AG04450 (cell line): ENCODE measurements at regions not wholly inside any gene's neighbourhood (a gene's known extent, or its start where the extent isn't known, plus 50 kb on each side); places are given as distances from the start of the nearest gene placed in this dataset.

Experiments
- CTCF ChIA-PET: fragments of 300-600, 350-600 bp; formaldehyde crosslinking; extraction: SDS; loops from one replicate; lab custom pipeline; 2022; ENCODE audit warnings: antibody characterized with exemption, inconsistent platforms; lab: Charles Lee
- POLR2A ChIA-PET: fragments of 350-600 bp; formaldehyde crosslinking; extraction: SDS; loops from one replicate; lab custom pipeline; 2021; ENCODE audit warnings: antibody characterized with exemption, inconsistent platforms; lab: Yijun Ruan, JAX
- DNase-seq: peaks from one replicate; pipeline ENCODE4 v3.0.0-alpha.2; 2011; ENCODE audit warnings: low read depth, low spot score
- H3K27ac ChIP-seq: one replicate; pipeline ENCODE4 v1.5.1; 2012; ENCODE audit warnings: low read depth, low read length, control low read depth
- H3K27me3 ChIP-seq: one replicate; pipeline ENCODE4 v1.6.0; 2012; ENCODE audit warnings: low read length; ENCODE audit not compliant: control insufficient read depth, insufficient read depth
- H3K4me3 ChIP-seq: 2 replicates; pipeline ENCODE4 v1.5.1; 2011; ENCODE audit warnings: mild to moderate bottlenecking, low read depth, low read length, control low read depth
- H3K9me3 ChIP-seq: 2 replicates; pipeline ENCODE4 v1.5.1; 2012; ENCODE audit warnings: low read length; ENCODE audit not compliant: control insufficient read depth, insufficient read depth
- CTCF ChIP-seq: IDR thresholded peaks from 2 replicates; pipeline ENCODE4 v1.5.1; 2011; ENCODE audit warnings: low read depth, low read length, control low read depth, inconsistent platforms

GRCh38 chr6:102885165-102885564, 1491.7 kb downstream of the GRIK2 start:
- Histone ChIP-seq H3K27me3 (no peaks in the 10 kb centered on the region), H3K27ac (no peak overlapping the region), H3K9me3 (peaks cover 8% of the 10 kb centered on the region), H3K4me3 (no peak overlapping the region)
- POLR2A ChIA-PET: no interaction called here
- no peak for TF ChIP-seq CTCF
- CTCF ChIA-PET: no interaction called here
- no peak for DNase-seq

GRCh38 chr6:102853249-102853955, 1459.9 kb downstream of the GRIK2 start:
- H3K27ac ChIP-seq: no peak overlapping the region
- no peak for TF ChIP-seq CTCF
- CTCF ChIA-PET: no interaction called here

GRCh38 chr6:102848796-102849195, 1455.3 kb downstream of the GRIK2 start:
- ChIA-PET CTCF (no interaction called here), POLR2A (no interaction called here)
- Histone ChIP-seq H3K4me3 (no peak overlapping the region), H3K9me3 (no peaks in the 10 kb centered on the region; the same call in 1 of the 2 replicates), H3K27me3 (no peaks in the 10 kb centered on the region), H3K27ac (no peak overlapping the region)
- no peak for DNase-seq
- no peak for TF ChIP-seq CTCF

More at GRCh38 chr6:102853249-102853955, 1459.9 kb downstream of the GRIK2 start:
- Histone ChIP-seq H3K9me3 (no peaks in the 10 kb centered on the region; the same call in 1 of the 2 replicates), H3K4me3 (no peak overlapping the region), H3K27me3 (no peaks in the 10 kb centered on the region)
- DNase-seq: no peak
- POLR2A ChIA-PET: no interaction called here

DNA sequence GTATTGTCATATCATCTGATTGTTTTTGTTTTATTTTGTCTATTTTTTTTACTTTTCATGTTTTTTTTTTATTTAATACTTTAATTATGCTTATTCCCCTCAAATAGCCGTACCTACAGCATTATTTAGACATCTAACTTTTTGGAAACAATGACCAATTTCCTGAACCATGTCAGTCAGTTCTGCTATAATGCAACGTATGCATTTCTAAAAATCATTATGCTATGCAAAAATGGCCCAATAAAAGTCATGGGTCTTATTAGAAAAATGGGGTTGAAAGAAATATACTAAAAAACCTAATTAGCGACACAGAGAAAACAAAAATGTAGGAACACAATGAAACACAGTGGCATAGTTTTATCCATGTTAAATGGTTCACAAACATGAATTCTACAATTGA, 1454.7 kb downstream of the GRIK2 start:
- Histone ChIP-seq H3K27me3 (no peaks in the 10 kb centered on the region), H3K27ac (no peak overlapping the region), H3K9me3 (no peaks in the 10 kb centered on the region; the same call in 1 of the 2 replicates), H3K4me3 (no peak overlapping the region)
- no peak for TF ChIP-seq CTCF
- ChIA-PET CTCF (no interaction called here), POLR2A (no interaction called here)
- DNase-seq: no peak

GRCh38 chr6:102841060-102841459, 1447.6 kb downstream of the GRIK2 start:
- Histone ChIP-seq H3K27me3 (no peaks in the 10 kb centered on the region), H3K9me3 (no peaks in the 10 kb centered on the region; the same call in 1 of the 2 replicates), H3K27ac (no peak overlapping the region), H3K4me3 (no peak overlapping the region)
- CTCF ChIA-PET: no interaction called here
- no peak for DNase-seq
- POLR2A ChIA-PET: no interaction called here
- TF ChIP-seq CTCF: no peak
